ENCODE measurements at regions not wholly inside any gene's neighbourhood (a gene's known extent, or its start where the extent isn't known, plus 50 kb on each side); places are given as distances from the start of the nearest gene placed in this dataset.

GRCh38 chr16:54447576-54448440 is 161.2 kb upstream of the IRX3 start:
- ATAC-seq (no peak), DNase-seq (ENCODE audit: missing footprints) (no peak)
- intact Hi-C loops (cut with DNase I): no loop called here

GRCh38 chr16:54446639-54447038 is 160.1 kb upstream of the IRX3 start:
- DNase-seq (ENCODE audit: missing footprints): peak; percentile 77
- ATAC-seq: peak; percentile 95
- intact Hi-C loops (cut with DNase I): no loop called here

DNA sequence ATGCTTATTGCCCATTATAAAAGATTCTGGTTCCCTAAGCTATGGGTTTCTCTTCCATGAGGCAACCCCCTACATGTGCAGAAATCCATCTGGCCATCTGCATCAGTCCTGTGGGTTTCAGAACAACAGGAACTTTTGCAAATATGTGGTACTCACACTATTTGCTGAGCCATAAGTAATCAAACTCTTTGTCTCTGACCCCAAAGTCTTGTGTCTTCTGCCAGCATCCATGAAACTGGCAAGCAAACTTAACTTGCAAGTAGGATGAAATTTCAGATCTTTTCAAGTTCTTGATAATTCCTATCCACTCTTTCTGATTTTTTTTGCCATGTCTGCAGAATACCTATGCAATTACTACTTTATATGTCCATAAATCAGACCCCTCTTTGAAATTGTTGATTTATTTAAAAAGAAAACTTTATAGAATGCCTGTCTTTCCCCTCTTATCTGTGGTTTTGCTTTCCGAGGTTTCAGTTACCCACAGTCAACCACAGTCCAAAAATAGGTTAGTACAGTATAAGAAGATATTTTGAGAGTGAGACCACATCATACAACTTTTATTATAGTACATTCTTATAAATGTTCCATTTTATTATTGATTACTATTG is 158.4 kb upstream of the IRX3 start:
- intact Hi-C loops (cut with DNase I): no loop called here
- DNase-seq (ENCODE audit: missing footprints) (no peak), ATAC-seq (no peak)

- intact Hi-C loops (cut with DNase I): no loop called here
These were observed 157.3 kb upstream of the IRX3 start for GRCh38 chr16:54443839-54444238.

GRCh38 chr16:54443352-54443751 is 156.8 kb upstream of the IRX3 start:
- DNase-seq (ENCODE audit: missing footprints): no peak
- ATAC-seq: no peak
- intact Hi-C loops (cut with DNase I): no loop called here

More at GRCh38 chr16:54443839-54444238, 157.3 kb upstream of the IRX3 start:
- no peak for DNase-seq (ENCODE audit: missing footprints)
- no peak for ATAC-seq

GRCh38 chr16:54442864-54443263 is 156.3 kb upstream of the IRX3 start:
- ATAC-seq: no peak
- intact Hi-C loops (cut with DNase I): no loop called here
- DNase-seq (ENCODE audit: missing footprints): no peak

GRCh38 chr16:54438469-54438868 is 151.9 kb upstream of the IRX3 start:
- intact Hi-C loops (cut with DNase I): no loop called here
- DNase-seq (ENCODE audit: missing footprints) (no peak), ATAC-seq (no peak)

GRCh38 chr16:54437921-54438320 is 151.3 kb upstream of the IRX3 start:
- intact Hi-C loops (cut with DNase I): no loop called here
- no peak for ATAC-seq
- DNase-seq (ENCODE audit: missing footprints): no peak

DNA sequence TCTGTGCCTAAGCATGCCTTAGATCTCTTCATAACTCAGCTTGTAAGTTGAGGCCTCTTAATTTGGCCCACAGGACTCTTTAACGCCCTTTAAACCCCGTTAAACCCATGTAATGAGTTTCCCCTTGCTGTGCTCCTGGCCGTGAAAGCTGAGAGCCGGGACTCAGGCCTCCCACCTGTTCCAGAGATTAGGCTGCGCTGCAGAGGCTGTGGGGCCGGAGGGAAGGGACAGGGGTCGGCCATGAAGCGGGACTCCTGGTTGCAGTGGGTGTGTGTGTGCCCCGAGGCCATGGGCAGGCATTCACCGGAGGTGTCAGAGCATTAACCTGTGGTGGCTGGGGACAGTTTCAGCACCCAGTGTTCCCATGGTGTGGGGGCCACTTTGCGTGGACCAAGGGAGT is 150.8 kb upstream of the IRX3 start:
- no peak for DNase-seq (ENCODE audit: missing footprints)
- intact Hi-C loops (cut with DNase I): no loop called here
- no peak for ATAC-seq

- DNase-seq (ENCODE audit: missing footprints) (no peak), ATAC-seq (no peak)
- intact Hi-C loops (cut with DNase I): no loop called here
These were observed 149.8 kb upstream of the IRX3 start for GRCh38 chr16:54436346-54436745.

- intact Hi-C loops (cut with DNase I): no loop called here
- ATAC-seq (no peak), DNase-seq (ENCODE audit: missing footprints) (no peak)
These were observed 148.3 kb upstream of the IRX3 start for GRCh38 chr16:54434859-54435258.

- ATAC-seq (no peak), DNase-seq (ENCODE audit: missing footprints) (no peak)
- intact Hi-C loops (cut with DNase I): no loop called here
These were observed 146.3 kb upstream of the IRX3 start for GRCh38 chr16:54432897-54433229.

GRCh38 chr16:54431997-54432896 is 145.7 kb upstream of the IRX3 start:
- ATAC-seq (peak; percentile 16), DNase-seq (ENCODE audit: missing footprints) (no peak)
- intact Hi-C loops (cut with DNase I): no loop called here

DNA sequence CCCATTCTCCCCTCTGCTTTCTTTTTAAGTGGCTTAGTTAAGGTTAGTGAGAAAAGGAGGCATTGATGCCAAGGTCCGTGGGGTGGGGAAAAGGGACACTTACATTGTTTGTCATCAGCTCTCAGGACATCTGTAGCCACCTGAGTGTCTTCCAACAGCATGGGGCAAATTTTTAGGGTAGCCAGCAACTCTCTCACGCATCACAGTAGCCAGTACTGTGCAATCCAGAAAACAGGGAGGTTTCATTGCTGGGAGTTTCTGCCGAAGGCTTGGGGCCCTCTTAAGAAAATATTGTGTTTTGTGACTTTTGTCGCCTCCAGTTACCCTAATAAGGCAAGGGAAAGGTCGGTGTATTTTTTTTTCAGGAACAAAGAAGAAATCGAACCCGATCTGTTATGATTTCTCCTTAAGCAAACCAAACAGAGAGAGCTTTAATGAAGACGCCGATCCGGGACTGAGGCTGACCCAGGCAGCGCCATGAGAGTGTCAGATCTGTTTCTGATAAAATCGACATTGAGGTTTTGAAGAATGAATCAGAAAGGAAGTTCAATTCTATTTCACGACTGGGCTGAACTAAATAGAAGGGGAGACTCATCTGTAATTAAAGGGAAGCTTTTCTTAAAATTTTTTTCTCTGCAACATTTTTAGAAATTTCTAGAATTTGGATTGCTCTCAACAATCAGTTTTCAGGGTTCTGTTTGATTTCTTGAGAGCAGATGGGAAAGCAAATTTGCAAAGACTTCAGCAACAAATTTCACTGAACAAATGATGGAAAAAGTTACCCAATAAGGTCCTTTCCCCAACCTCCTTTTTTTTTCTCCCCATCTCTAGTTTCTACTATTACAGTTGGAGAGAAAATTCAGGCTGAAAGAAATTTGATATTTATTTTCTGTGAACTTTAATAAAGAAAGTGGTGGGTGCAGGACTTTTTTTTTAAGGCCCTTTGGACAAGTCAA is 144.7 kb upstream of the IRX3 start:
- no peak for DNase-seq (ENCODE audit: missing footprints)
- no peak for ATAC-seq
- intact Hi-C loops (cut with DNase I): no loop called here

- DNase-seq (ENCODE audit: missing footprints) (no peak), ATAC-seq (no peak)
- intact Hi-C loops (cut with DNase I): no loop called here
These were observed 144.0 kb upstream of the IRX3 start for GRCh38 chr16:54430491-54431030.

DNA sequence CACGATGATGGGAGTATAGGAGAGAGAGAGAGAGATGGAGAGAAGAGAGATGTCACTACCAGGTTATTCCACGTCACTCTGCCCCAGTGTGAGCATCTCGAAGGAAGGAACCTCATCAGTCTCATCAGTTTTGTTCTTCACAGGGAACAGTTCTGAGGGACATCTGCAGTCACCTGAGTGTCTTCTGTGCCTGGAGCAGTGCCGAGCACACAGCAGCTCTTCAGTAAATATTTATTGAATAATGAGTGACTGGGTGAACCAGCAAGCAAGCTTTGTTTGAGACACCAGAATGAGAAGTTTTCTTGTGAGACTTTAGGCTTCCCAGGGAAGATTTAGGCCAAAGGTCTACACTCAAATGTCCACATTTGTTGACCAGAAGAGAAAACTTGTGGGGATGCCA is 142.4 kb upstream of the IRX3 start:
- intact Hi-C loops (cut with DNase I): no loop called here
- DNase-seq (ENCODE audit: missing footprints) (no peak), ATAC-seq (no peak)

GRCh38 chr16:54426553-54426849 is 139.9 kb upstream of the IRX3 start:
- intact Hi-C loops (cut with DNase I): no loop called here
- DNase-seq (ENCODE audit: missing footprints): no peak
- ATAC-seq: no peak

GRCh38 chr16:54425681-54426552 is 139.3 kb upstream of the IRX3 start:
- intact Hi-C loops (cut with DNase I): no loop called here
- DNase-seq (ENCODE audit: missing footprints) (no peak), ATAC-seq (no peak)

Measured in Right ventricle myocardium inferior (tissue), 1 donor.